K562 (cell line): ENCODE measurements at regions not wholly inside any gene's neighbourhood (a gene's known extent, or its start where the extent isn't known, plus 50 kb on each side); places are given as distances from the start of the nearest gene placed in this dataset.

ENCODE experiments used
- CHD2 ChIP-seq: IDR thresholded peaks from 2 replicates; pipeline ENCODE4 v1.6.1; 2011; ENCODE audit warnings: low read depth, low read length
- KDM5B ChIP-seq: fragments of 200-600 bp; sonication (generic); IDR thresholded peaks from 2 replicates; pipeline ENCODE4 v1.6.1; 2012; ENCODE audit warnings: low read depth, mild to moderate bottlenecking, moderate library complexity, low read length, control low read depth, inconsistent platforms; ENCODE audit not compliant: insufficient replicate concordance
- POLR2G ChIP-seq: fragments of 200-400 bp; formaldehyde crosslinking; IDR thresholded peaks from 2 replicates; pipeline ENCODE4 v1.6.1; 2017; ENCODE audit warnings: low read depth, mild to moderate bottlenecking, antibody characterized with exemption, low read length, moderate library complexity
- TARDBP ChIP-seq: fragments of 450-650 bp; IDR thresholded peaks from 2 replicates; pipeline ENCODE4 v1.6.1; 2016
- ZNF134 ChIP-seq: fragments of 250-450 bp; sonication (Bioruptor Pico); conservative IDR thresholded peaks from 2 replicates; pipeline ENCODE4 v1.4.0; 2020

- TF ChIP-seq ZNF134 (CRISPR knock-in tag) = no peak
- no peak for TF ChIP-seq KDM5B
- no peak for TF ChIP-seq POLR2G
- TF ChIP-seq CHD2 = no peak
- no peak for TF ChIP-seq TARDBP
These were observed 617.0 kb downstream of the SLITRK1 start for GRCh38 chr13:83265279-83265678.
